ENCODE measurements at regions not wholly inside any gene's neighbourhood (a gene's known extent, or its start where the extent isn't known, plus 50 kb on each side); places are given as distances from the start of the nearest gene placed in this dataset.

- H3K27ac Mint-ChIP-seq = no peak overlapping the region
- intact Hi-C loops (cut with DNase I, micrococcal nuclease) = no loop called here
- POLR2A ChIA-PET = no interaction called here
Observed at GRCh38 chr11:79925570-79925969, 484.7 kb upstream of the TENM4 start.

GRCh38 chr11:79922641-79923040 lies 481.8 kb upstream of the TENM4 start:
- no peaks in the 10 kb centered on the region for H3K4me1 Mint-ChIP-seq (ENCODE audit: low read depth)
- H3K4me1 ChIP-seq (ENCODE audit: insufficient read depth, low read length) = no peaks in the 10 kb centered on the region
- no peak overlapping the region for H3K4me3 ChIP-seq (ENCODE audit: low read length)
- H3K36me3 Mint-ChIP-seq (ENCODE audit: low read depth) = no peaks in the 10 kb centered on the region
- H3K9me3 ChIP-seq (ENCODE audit: control insufficient read depth in 1 of 2, insufficient read depth in 1 of 2, low read length in 2 of 2) = peaks cover 0 to 3% of the 10 kb centered on the region in 2 experiments
- H3K9me3 Mint-ChIP-seq = peaks cover 9% of the 10 kb centered on the region
- H3K27me3 ChIP-seq (ENCODE audit: control insufficient read depth in 1 of 2, insufficient read depth in 2 of 2, low read length in 2 of 2) = no peaks in the 10 kb centered on the region
- no peaks in the 10 kb centered on the region for H3K27me3 Mint-ChIP-seq
- ChIA-PET CTCF (no interaction called here), POLR2A (no interaction called here)
- DNase-seq = no peak
- H3K36me3 ChIP-seq (ENCODE audit: insufficient read depth, low read length) = no peaks in the 10 kb centered on the region
- intact Hi-C loops (cut with DNase I, micrococcal nuclease) = no loop called here
- no peak overlapping the region for H3K4me3 Mint-ChIP-seq
- H3K27ac Mint-ChIP-seq = no peak overlapping the region
- H3K27ac ChIP-seq (ENCODE audit: low read depth in 1 of 2, low read length in 2 of 2) = no peak overlapping the region
- no peak for ATAC-seq (ENCODE audit: poor library complexity)
- TF ChIP-seq CTCF (IDR thresholded peaks at IDR 0.05) = no peak

More at GRCh38 chr11:79925570-79925969, 484.7 kb upstream of the TENM4 start:
- peaks cover 9% of the 10 kb centered on the region for H3K9me3 Mint-ChIP-seq
- no peak overlapping the region for H3K4me3 Mint-ChIP-seq
- CTCF ChIA-PET = no interaction called here
- H3K4me3 ChIP-seq (ENCODE audit: low read length) = no peak overlapping the region
- H3K27ac ChIP-seq (ENCODE audit: low read depth in 1 of 2, low read length in 2 of 2) = no peak overlapping the region
- no peaks in the 10 kb centered on the region for H3K4me1 Mint-ChIP-seq (ENCODE audit: low read depth)
- H3K36me3 Mint-ChIP-seq (ENCODE audit: low read depth) = no peaks in the 10 kb centered on the region
- H3K27me3 Mint-ChIP-seq = no peaks in the 10 kb centered on the region
- H3K36me3 ChIP-seq (ENCODE audit: insufficient read depth, low read length) = no peaks in the 10 kb centered on the region
- H3K27me3 ChIP-seq (ENCODE audit: control insufficient read depth in 1 of 2, insufficient read depth in 2 of 2, low read length in 2 of 2) = no peaks in the 10 kb centered on the region
- no peaks in the 10 kb centered on the region for H3K4me1 ChIP-seq (ENCODE audit: insufficient read depth, low read length)
- TF ChIP-seq CTCF (IDR thresholded peaks at IDR 0.05) = no peak
- DNase-seq (no peak), ATAC-seq (ENCODE audit: poor library complexity) (no peak)
- peaks cover 0 to 6% of the 10 kb centered on the region in 2 experiments for H3K9me3 ChIP-seq (ENCODE audit: control insufficient read depth in 1 of 2, insufficient read depth in 1 of 2, low read length in 2 of 2)

- ChIA-PET POLR2A (no interaction called here), CTCF (no interaction called here)
- intact Hi-C loops (cut with DNase I, micrococcal nuclease) = no loop called here
- Histone ChIP-seq H3K27me3 (ENCODE audit: control insufficient read depth in 1 of 2, insufficient read depth in 2 of 2, low read length in 2 of 2) (no peaks in the 10 kb centered on the region), H3K27ac (ENCODE audit: low read depth in 1 of 2, low read length in 2 of 2) (no peak overlapping the region), H3K36me3 (ENCODE audit: insufficient read depth, low read length) (no peaks in the 10 kb centered on the region), H3K4me3 (ENCODE audit: low read length) (no peak overlapping the region), H3K4me1 (ENCODE audit: insufficient read depth, low read length) (no peaks in the 10 kb centered on the region), H3K9me3 (ENCODE audit: control insufficient read depth in 1 of 2, insufficient read depth in 1 of 2, low read length in 2 of 2) (peaks cover 0 to 3% of the 10 kb centered on the region in 2 experiments)
- no peak overlapping the region for H3K27ac Mint-ChIP-seq
- no peaks in the 10 kb centered on the region for H3K4me1 Mint-ChIP-seq (ENCODE audit: low read depth)
- H3K4me3 Mint-ChIP-seq = no peak overlapping the region
- H3K9me3 Mint-ChIP-seq = peaks cover 9% of the 10 kb centered on the region
- ATAC-seq (ENCODE audit: poor library complexity) (no peak), DNase-seq (no peak)
- TF ChIP-seq CTCF (IDR thresholded peaks at IDR 0.05) = no peak
- H3K36me3 Mint-ChIP-seq (ENCODE audit: low read depth) = no peaks in the 10 kb centered on the region
- no peaks in the 10 kb centered on the region for H3K27me3 Mint-ChIP-seq
Observed at GRCh38 chr11:79920480-79920879, 479.6 kb upstream of the TENM4 start.

All from CD4-positive, alpha-beta T cell (primary cell).